ENCODE measurements at regions not wholly inside any gene's neighbourhood (a gene's known extent, or its start where the extent isn't known, plus 50 kb on each side); places are given as distances from the start of the nearest gene placed in this dataset.

GRCh38 chr16:9597967-9598730, 506.7 kb downstream of the HAPSTR1 start (continued):
- TF ChIP-seq, protein P1, sequence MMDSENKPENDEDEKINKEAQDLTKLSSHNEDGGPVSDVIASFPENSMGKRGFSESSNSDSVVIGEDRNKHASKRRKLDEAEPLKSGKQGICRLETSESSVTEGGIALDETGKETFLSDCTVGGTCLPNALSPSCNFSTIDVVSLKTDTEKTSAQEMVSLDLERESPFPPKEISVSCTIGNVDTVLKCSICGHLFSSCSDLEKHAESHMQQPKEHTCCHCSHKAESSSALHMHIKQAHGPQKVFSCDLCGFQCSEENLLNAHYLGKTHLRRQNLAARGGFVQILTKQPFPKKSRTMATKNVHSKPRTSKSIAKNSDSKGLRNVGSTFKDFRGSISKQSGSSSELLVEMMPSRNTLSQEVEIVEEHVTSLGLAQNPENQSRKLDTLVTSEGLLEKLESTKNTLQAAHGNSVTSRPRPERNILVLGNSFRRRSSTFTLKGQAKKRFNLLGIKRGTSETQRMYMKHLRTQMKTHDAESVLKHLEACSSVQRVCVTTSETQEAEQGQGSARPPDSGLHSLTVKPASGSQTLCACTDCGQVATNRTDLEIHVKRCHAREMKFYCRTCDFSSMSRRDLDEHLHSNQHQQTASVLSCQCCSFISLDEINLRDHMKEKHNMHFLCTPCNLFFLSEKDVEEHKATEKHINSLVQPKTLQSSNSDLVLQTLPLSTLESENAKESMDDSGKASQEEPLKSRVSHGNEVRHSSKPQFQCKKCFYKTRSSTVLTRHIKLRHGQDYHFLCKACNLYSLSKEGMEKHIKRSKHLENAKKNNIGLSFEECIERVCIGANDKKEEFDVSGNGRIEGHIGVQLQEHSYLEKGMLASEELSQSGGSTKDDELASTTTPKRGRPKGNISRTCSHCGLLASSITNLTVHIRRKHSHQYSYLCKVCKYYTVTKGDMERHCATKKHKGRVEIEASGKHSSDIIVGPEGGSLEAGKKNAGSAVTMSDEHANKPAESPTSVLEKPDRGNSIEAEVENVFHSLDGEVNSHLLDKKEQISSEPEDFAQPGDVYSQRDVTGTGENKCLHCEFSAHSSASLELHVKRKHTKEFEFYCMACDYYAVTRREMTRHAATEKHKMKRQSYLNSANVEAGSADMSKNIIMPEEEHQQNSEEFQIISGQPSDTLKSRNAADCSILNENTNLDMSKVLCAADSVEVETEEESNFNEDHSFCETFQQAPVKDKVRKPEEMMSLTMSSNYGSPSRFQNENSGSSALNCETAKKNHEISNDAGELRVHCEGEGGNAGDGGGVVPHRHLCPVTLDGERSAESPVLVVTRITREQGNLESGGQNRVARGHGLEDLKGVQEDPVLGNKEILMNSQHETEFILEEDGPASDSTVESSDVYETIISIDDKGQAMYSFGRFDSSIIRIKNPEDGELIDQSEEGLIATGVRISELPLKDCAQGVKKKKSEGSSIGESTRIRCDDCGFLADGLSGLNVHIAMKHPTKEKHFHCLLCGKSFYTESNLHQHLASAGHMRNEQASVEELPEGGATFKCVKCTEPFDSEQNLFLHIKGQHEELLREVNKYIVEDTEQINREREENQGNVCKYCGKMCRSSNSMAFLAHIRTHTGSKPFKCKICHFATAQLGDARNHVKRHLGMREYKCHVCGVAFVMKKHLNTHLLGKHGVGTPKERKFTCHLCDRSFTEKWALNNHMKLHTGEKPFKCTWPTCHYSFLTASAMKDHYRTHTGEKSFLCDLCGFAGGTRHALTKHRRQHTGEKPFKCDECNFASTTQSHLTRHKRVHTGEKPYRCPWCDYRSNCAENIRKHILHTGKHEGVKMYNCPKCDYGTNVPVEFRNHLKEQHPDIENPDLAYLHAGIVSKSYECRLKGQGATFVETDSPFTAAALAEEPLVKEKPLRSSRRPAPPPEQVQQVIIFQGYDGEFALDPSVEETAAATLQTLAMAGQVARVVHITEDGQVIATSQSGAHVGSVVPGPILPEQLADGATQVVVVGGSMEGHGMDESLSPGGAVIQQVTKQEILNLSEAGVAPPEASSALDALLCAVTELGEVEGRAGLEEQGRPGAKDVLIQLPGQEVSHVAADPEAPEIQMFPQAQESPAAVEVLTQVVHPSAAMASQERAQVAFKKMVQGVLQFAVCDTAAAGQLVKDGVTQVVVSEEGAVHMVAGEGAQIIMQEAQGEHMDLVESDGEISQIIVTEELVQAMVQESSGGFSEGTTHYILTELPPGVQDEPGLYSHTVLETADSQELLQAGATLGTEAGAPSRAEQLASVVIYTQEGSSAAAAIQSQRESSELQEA (IDR thresholded peaks at IDR 0.05; ENCODE audit: low read depth) = no peak
- TF ChIP-seq ZNF780A (CRISPR knock-in tag; IDR thresholded peaks at IDR 0.05) (no peak), ARID2 (IDR thresholded peaks at IDR 0.05) (no peak), RHOXF2B (CRISPR knock-in tag; conservative IDR thresholded peaks at IDR 0.05) (no peak), ZNF311 (CRISPR knock-in tag; IDR thresholded peaks at IDR 0.05) (no peak; the same call in 1 of the 2 replicates), ZNF347 (CRISPR knock-in tag; IDR thresholded peaks at IDR 0.05; ENCODE audit: low read depth) (no peak), ZNF143 (CRISPR knock-in tag; IDR thresholded peaks at IDR 0.05) (no peak), FOSL1 (tag; conservative IDR thresholded peaks at IDR 0.05) (0 out of 2 replicates have a peak, but pooled peaks have one; percentile 31), SIN3B (IDR thresholded peaks at IDR 0.05; ENCODE audit: low read depth) (no peak), SMAD2 (IDR thresholded peaks at IDR 0.05; ENCODE audit: low read depth, low read length) (no peak), EHMT2 (IDR thresholded peaks at IDR 0.05) (peak; percentile 65; the same call in 1 of the 2 replicates), ATF7 (IDR thresholded peaks at IDR 0.05) (peak; percentile 86), BCL6 (CRISPR knock-in tag; IDR thresholded peaks at IDR 0.05) (0 out of 2 replicates have a peak, but pooled peaks have one; percentile 5), ZNF121 (CRISPR knock-in tag; conservative IDR thresholded peaks at IDR 0.05) (no peak), ZNF699 (CRISPR knock-in tag; IDR thresholded peaks at IDR 0.05; ENCODE audit: insufficient replicate concordance) (no peak), PTBP1 (IDR thresholded peaks at IDR 0.05; ENCODE audit: low read depth, low read length) (no peak), CHD1 (IDR thresholded peaks at IDR 0.05; ENCODE audit: low read length) (no peak), KAT8 (IDR thresholded peaks at IDR 0.05; ENCODE audit: low read depth) (no peak), NCOR1 (IDR thresholded peaks at IDR 0.05) (peak; percentile 86), RBFOX2 (IDR thresholded peaks at IDR 0.05; ENCODE audit: low read depth, low read length) (peak; percentile 58), CSDE1 (IDR thresholded peaks at IDR 0.05) (no peak), TSC22D4 (tag; IDR thresholded peaks at IDR 0.05) (no peak), E2F3 (CRISPR knock-in tag; IDR thresholded peaks at IDR 0.05) (no peak), SREBF2 (CRISPR knock-in tag; IDR thresholded peaks at IDR 0.05) (no peak)
- TF ChIP-seq, protein P2, sequence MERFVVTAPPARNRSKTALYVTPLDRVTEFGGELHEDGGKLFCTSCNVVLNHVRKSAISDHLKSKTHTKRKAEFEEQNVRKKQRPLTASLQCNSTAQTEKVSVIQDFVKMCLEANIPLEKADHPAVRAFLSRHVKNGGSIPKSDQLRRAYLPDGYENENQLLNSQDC (CRISPR knock-in tag; IDR thresholded peaks at IDR 0.05) = no peak
